ENCODE measurements at regions not wholly inside any gene's neighbourhood (a gene's known extent, or its start where the extent isn't known, plus 50 kb on each side); places are given as distances from the start of the nearest gene placed in this dataset.

- Histone ChIP-seq H3K4me1 (no peaks in the 10 kb centered on the region), H3K9me3 (no peaks in the 10 kb centered on the region), H3K27ac (no peak overlapping the region), H3K4me3 (no peak overlapping the region), H3K27me3 (peaks cover 6% of the 10 kb centered on the region), H3K36me3 (no peaks in the 10 kb centered on the region)
- ATAC-seq = no peak
- no peak for TF ChIP-seq EP300 (IDR thresholded peaks at IDR 0.05)
- no peak for TF ChIP-seq POLR2A (IDR thresholded peaks at IDR 0.05)
- TF ChIP-seq CTCF (IDR thresholded peaks at IDR 0.05) = no peak
- TF ChIP-seq POLR2AphosphoS5 (IDR thresholded peaks at IDR 0.05) = no peak
- 90 to 97% methylated on average over 3 to 6 of the region's 34 CpGs for WGBS, 2 donors (ENCODE audit: low coverage in 1 of 2)
Measured at GRCh38 chr7:155881471-155882350, 69.4 kb upstream of the SHH start.

GRCh38 chr7:155880721-155881120 is 68.5 kb upstream of the SHH start:
- no peak overlapping the region for H3K4me3 ChIP-seq
- H3K9me3 ChIP-seq = no peaks in the 10 kb centered on the region
- 87 to 96% methylated on average over 4 to 7 of the region's 7 CpGs for WGBS, 2 donors (ENCODE audit: low coverage in 1 of 2)
- no peak for TF ChIP-seq POLR2AphosphoS5 (IDR thresholded peaks at IDR 0.05)
- TF ChIP-seq EP300 (IDR thresholded peaks at IDR 0.05) = no peak
- no peak for TF ChIP-seq CTCF (IDR thresholded peaks at IDR 0.05)
- no peak for TF ChIP-seq POLR2A (IDR thresholded peaks at IDR 0.05)
- H3K36me3 ChIP-seq = no peaks in the 10 kb centered on the region
- H3K27me3 ChIP-seq = peaks cover 5% of the 10 kb centered on the region
- no peak for ATAC-seq
- no peak overlapping the region for H3K27ac ChIP-seq
- no peaks in the 10 kb centered on the region for H3K4me1 ChIP-seq

- no peak for ATAC-seq
- 83 to 100% methylated on average over 2 to 3 of the region's 5 CpGs for WGBS, 2 donors (ENCODE audit: low coverage in 1 of 2)
- TF ChIP-seq POLR2A (IDR thresholded peaks at IDR 0.05) = no peak
- no peak for TF ChIP-seq CTCF (IDR thresholded peaks at IDR 0.05)
- no peaks in the 10 kb centered on the region for H3K9me3 ChIP-seq
- no peak overlapping the region for H3K27ac ChIP-seq
- no peaks in the 10 kb centered on the region for H3K4me1 ChIP-seq
- no peaks in the 10 kb centered on the region for H3K27me3 ChIP-seq
- H3K4me3 ChIP-seq = no peak overlapping the region
- no peaks in the 10 kb centered on the region for H3K36me3 ChIP-seq
Measured at GRCh38 chr7:155879592-155879991, 67.3 kb upstream of the SHH start.

- Histone ChIP-seq H3K4me3 (no peak overlapping the region), H3K9me3 (no peaks in the 10 kb centered on the region), H3K27ac (no peak overlapping the region), H3K4me1 (no peaks in the 10 kb centered on the region), H3K27me3 (peaks cover 5% of the 10 kb centered on the region), H3K36me3 (no peaks in the 10 kb centered on the region)
- ATAC-seq = no peak
- 81 to 82% methylated on average over 8 of the region's 8 CpGs for WGBS, 2 donors (ENCODE audit: low coverage in 1 of 2)
- no peak for TF ChIP-seq POLR2AphosphoS5 (IDR thresholded peaks at IDR 0.05)
Measured at GRCh38 chr7:155878674-155879073, 66.4 kb upstream of the SHH start.

- Histone ChIP-seq H3K27ac (no peak overlapping the region), H3K27me3 (peaks cover 7% of the 10 kb centered on the region), H3K4me1 (no peaks in the 10 kb centered on the region), H3K9me3 (no peaks in the 10 kb centered on the region), H3K36me3 (no peaks in the 10 kb centered on the region), H3K4me3 (no peak overlapping the region)
- no peak for ATAC-seq
- 71 to 93% methylated on average over 3 to 9 of the region's 11 CpGs for WGBS, 2 donors (ENCODE audit: low coverage in 1 of 2)
- no peak for TF ChIP-seq POLR2AphosphoS5 (IDR thresholded peaks at IDR 0.05)
- TF ChIP-seq CTCF (IDR thresholded peaks at IDR 0.05) = no peak
- no peak for TF ChIP-seq POLR2A (IDR thresholded peaks at IDR 0.05)
- TF ChIP-seq EP300 (IDR thresholded peaks at IDR 0.05) = no peak
Measured at GRCh38 chr7:155878250-155878649, 66.0 kb upstream of the SHH start.
